ENCODE measurements at regions not wholly inside any gene's neighbourhood (a gene's known extent, or its start where the extent isn't known, plus 50 kb on each side); places are given as distances from the start of the nearest gene placed in this dataset.

- TF ChIP-seq CTCF (conservative IDR thresholded peaks at IDR 0.05 in 1 of 2, IDR thresholded peaks at IDR 0.05 in 1 of 2; ENCODE audit: extremely low read depth in 1 of 2, insufficient read depth in 1 of 2, low read depth in 1 of 2, low read length in 2 of 2) (no peak), EZH2 (IDR thresholded peaks at IDR 0.05; ENCODE audit: borderline replicate concordance, low read length) (no peak)
Measured at GRCh38 chr20:17790296-17790695, 90.5 kb downstream of the BANF2 start.

All from mammary epithelial cell (primary cell).